ENCODE measurements at regions not wholly inside any gene's neighbourhood (a gene's known extent, or its start where the extent isn't known, plus 50 kb on each side); places are given as distances from the start of the nearest gene placed in this dataset.

- Histone ChIP-seq H3K4me2 (ENCODE audit: low read depth, low read length) (no peak overlapping the region), H3K79me1 (ENCODE audit: low read depth in 1 of 2, low read length in 2 of 2) (no peaks in the 10 kb centered on the region), H4K5ac (ENCODE audit: low read depth, low read length) (no peak overlapping the region), H3K27me3 (ENCODE audit: control insufficient read depth, insufficient read depth, low read length) (peaks cover 17% of the 10 kb centered on the region), H3K9me3 (ENCODE audit: control insufficient read depth, insufficient read depth, low read length) (peaks cover 4% of the 10 kb centered on the region; the same call in 1 of the 2 replicates), H2BK120ac (ENCODE audit: low read depth, low read length) (no peak overlapping the region), H4K8ac (ENCODE audit: low read depth in 2 of 2, low read length in 2 of 2) (no peak overlapping the region), H3K4me3 (ENCODE audit: insufficient read depth, low read depth, low read length) (no peak overlapping the region), H2AFZ (replicated peaks; ENCODE audit: low read length, poor library complexity) (no peak overlapping the region), H2BK20ac (ENCODE audit: low read depth, low read length) (no peak overlapping the region), H2AK5ac (ENCODE audit: low read depth, low read length) (no peak overlapping the region), H3K9ac (ENCODE audit: low read depth, low read length) (no peak overlapping the region), H2AK9ac (replicated peaks; ENCODE audit: low read depth, low read length, poor library complexity) (no peak overlapping the region), H3K9me1 (ENCODE audit: insufficient read depth, low read length) (no peaks in the 10 kb centered on the region), H3K4me1 (ENCODE audit: control insufficient read depth, insufficient read depth, low read length) (peaks cover 3% of the 10 kb centered on the region; the same call in 1 of the 2 replicates), H3K4ac (ENCODE audit: low read depth, low read length) (no peak overlapping the region), H3K36me3 (ENCODE audit: control insufficient read depth, insufficient read depth, low read length) (no peaks in the 10 kb centered on the region), H3K23ac (ENCODE audit: low read depth, low read length) (no peak overlapping the region), H2BK5ac (ENCODE audit: low read depth, low read length, poor library complexity, severe bottlenecking) (no peak overlapping the region), H3K14ac (replicated peaks; ENCODE audit: low read depth, low read length) (no peak overlapping the region), H4K91ac (ENCODE audit: insufficient read depth, low read depth, low read length) (no peak overlapping the region), H2BK15ac (ENCODE audit: low read depth, low read length) (no peak overlapping the region), H3K27ac (ENCODE audit: insufficient read depth, low read length) (no peak overlapping the region), H4K20me1 (ENCODE audit: insufficient read depth, low read length) (no peaks in the 10 kb centered on the region), H3K18ac (ENCODE audit: low read depth, low read length) (no peak overlapping the region), H3K56ac (ENCODE audit: extremely low read depth, insufficient read depth, low read length) (no peak overlapping the region)
- dilution Hi-C loops (cut with HindIII; ENCODE audit: low sequenced_read_pairs, unreplicated experiment) (no loop called here), intact Hi-C loops (cut with micrococcal nuclease) (no loop called here), in situ Hi-C loops (cut with MboI; ENCODE audit: low sequenced_read_pairs) (no loop called here)
- ChIA-PET CTCF (interaction anchor here (1.0 kb wide), 1 partner anchor 8 kb away, joined by 4 read pairs; no protein-coding TSS in a partner anchor), POLR2A (ENCODE audit: unreplicated experiment) (no interaction called here)
- ATAC-seq (ENCODE audit: low read depth) (no peak), DNase-seq (no peak)
- no TSS peak for BruUV-seq (replicated peaks)
- WGBS, 2 experiments (ENCODE audit: extremely low coverage in 2 of 2, insufficient read length in 1 of 2) = 88% methylated on average over 3 of the region's 5 CpGs; no CpG with 5 or more reads in 1 of the 2 experiments
- TF ChIP-seq RFX5 (IDR thresholded peaks at IDR 0.05; ENCODE audit: low read depth, low read length) = no peak
- no peak for TF ChIP-seq SMC3 (IDR thresholded peaks at IDR 0.05; ENCODE audit: low read depth, low read length)
- no peak for TF ChIP-seq RAD21 (IDR thresholded peaks at IDR 0.05; ENCODE audit: low read length)
- TF ChIP-seq CEBPB (IDR thresholded peaks at IDR 0.05; ENCODE audit: low read depth, low read length) = no peak
- TF ChIP-seq CHD1 (IDR thresholded peaks at IDR 0.05; ENCODE audit: low read depth, low read length) = no peak
- TF ChIP-seq FOS (IDR thresholded peaks at IDR 0.05; ENCODE audit: low read depth, low read length) = no peak
- TF ChIP-seq BHLHE40 (IDR thresholded peaks at IDR 0.05; ENCODE audit: low read depth, low read length) = no peak
- TF ChIP-seq USF2 (IDR thresholded peaks at IDR 0.05; ENCODE audit: low read depth, low read length) = no peak
- TF ChIP-seq MXI1 (IDR thresholded peaks at IDR 0.05; ENCODE audit: borderline replicate concordance, low read depth, low read length) = no peak
- TF ChIP-seq POLR2A (IDR thresholded peaks at IDR 0.05; ENCODE audit: low read depth, low read length) = no peak
- TF ChIP-seq ELK1 (IDR thresholded peaks at IDR 0.05; ENCODE audit: borderline replicate concordance, low read depth, low read length) = no peak
- no peak for TF ChIP-seq MAZ (IDR thresholded peaks at IDR 0.05; ENCODE audit: borderline replicate concordance, low read depth, low read length)
- TF ChIP-seq NFE2L2 (IDR thresholded peaks at IDR 0.05; ENCODE audit: low read depth, low read length) = no peak
These were observed 60.5 kb upstream of the BCL6 start for GRCh38 chr3:187805774-187806173.

Data from IMR-90 (cell line).